ENCODE measurements at regions not wholly inside any gene's neighbourhood (a gene's known extent, or its start where the extent isn't known, plus 50 kb on each side); places are given as distances from the start of the nearest gene placed in this dataset.

- H3K9me3 ChIP-seq (replicated peaks; ENCODE audit: control insufficient read depth, insufficient read depth, low read length) = no peaks in the 10 kb centered on the region
- H3K36me3 ChIP-seq (ENCODE audit: control insufficient read depth in 2 of 2, extremely low read depth in 1 of 2, insufficient read depth in 2 of 2, low read length in 2 of 2) = no peaks in the 10 kb centered on the region
- dilution Hi-C loops (cut with MboI; ENCODE audit: extremely low pct_ligation_motif_present, low sequenced_read_pairs) = no loop called here
- intact Hi-C loops (cut with micrococcal nuclease) = no loop called here
- no peak overlapping the region for H3K4me3 ChIP-seq (replicated peaks in 1 of 3; ENCODE audit: insufficient read depth in 1 of 3, low read depth in 1 of 3, low read length in 3 of 3)
- no peak for DNase-seq (ENCODE audit: low read depth, low spot score)
- H3K9me1 ChIP-seq (replicated peaks; ENCODE audit: control insufficient read depth, extremely low read depth, insufficient read depth, low read length) = no peaks in the 10 kb centered on the region
- no peaks in the 10 kb centered on the region for H3K4me1 ChIP-seq (ENCODE audit: control insufficient read depth, extremely low read depth, insufficient read depth, low read length)
- no peaks in the 10 kb centered on the region for H3K27me3 ChIP-seq (ENCODE audit: control insufficient read depth in 2 of 2, insufficient read depth in 2 of 2, low read length in 2 of 2)
- CTCF ChIA-PET = no interaction called here
- POLR2A ChIA-PET = no interaction called here
- H3K9ac ChIP-seq (replicated peaks; ENCODE audit: extremely low read depth, insufficient read depth, low read length) = no peak overlapping the region
- no peak for FAIRE-seq
- TF ChIP-seq JUN (IDR thresholded peaks at IDR 0.05; ENCODE audit: borderline replicate concordance, insufficient read depth, insufficient read length, low read depth) (no peak), CTCF (IDR thresholded peaks at IDR 0.05; ENCODE audit: extremely low read depth in 1 of 2, insufficient read depth in 1 of 2, low read depth in 1 of 2, low read length in 2 of 2) (no peak), FOS (IDR thresholded peaks at IDR 0.05; ENCODE audit: borderline replicate concordance, insufficient read depth, low read length) (no peak), GATA2 (IDR thresholded peaks at IDR 0.05; ENCODE audit: insufficient read depth, insufficient read length, low read depth, low read length) (no peak), EZH2 (IDR thresholded peaks at IDR 0.05; ENCODE audit: borderline replicate concordance, low read depth, low read length, severe bottlenecking) (no peak), POLR2A (IDR thresholded peaks at IDR 0.05; ENCODE audit: low read depth, low read length) (no peak), MYC (IDR thresholded peaks at IDR 0.05; ENCODE audit: low read depth, low read length) (no peak), POLR2AphosphoS5 (IDR thresholded peaks at IDR 0.05; ENCODE audit: insufficient read depth, low read depth, low read length) (no peak)
- TF ChIP-seq, protein P1, sequence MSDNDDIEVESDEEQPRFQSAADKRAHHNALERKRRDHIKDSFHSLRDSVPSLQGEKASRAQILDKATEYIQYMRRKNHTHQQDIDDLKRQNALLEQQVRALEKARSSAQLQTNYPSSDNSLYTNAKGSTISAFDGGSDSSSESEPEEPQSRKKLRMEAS (IDR thresholded peaks at IDR 0.05; ENCODE audit: insufficient read depth, insufficient read length) = no peak
- no TSS peak for BruUV-seq (replicated peaks)
- no peak overlapping the region for H3K27ac ChIP-seq (ENCODE audit: insufficient read depth, low read depth, low read length)
- no peak overlapping the region for H3K4me2 ChIP-seq (ENCODE audit: insufficient read depth, low read length)
- H2AFZ ChIP-seq (ENCODE audit: low read depth, low read length) = no peak overlapping the region
- no peaks in the 10 kb centered on the region for H3K79me2 ChIP-seq (ENCODE audit: control insufficient read depth, insufficient read depth, low read length)
- H4K20me1 ChIP-seq (replicated peaks; ENCODE audit: control insufficient read depth, extremely low read depth, insufficient read depth, low read length) = no peaks in the 10 kb centered on the region
These were observed 337.2 kb upstream of the RARB start for GRCh38 chr3:25090698-25091453.

Data from endothelial cell of umbilical vein (primary cell).